GM12878 (cell line): ENCODE measurements at regions not wholly inside any gene's neighbourhood (a gene's known extent, or its start where the extent isn't known, plus 50 kb on each side); places are given as distances from the start of the nearest gene placed in this dataset.

Experiments
- ATAC-seq: fragments of 200-7000 bp; cut with Tn5 transposase; 3 replicates; pipeline ENCODE4 v1.9.1; 2020; ENCODE audit warnings: mild to moderate bottlenecking, moderate library complexity
- BruUV-seq: library from RNA; stranded (reverse); fragments of 400-500 nt; replicated peaks from 2 replicates; lab custom pipeline; 2021; lab: Mats Ljungman, UMichigan
- CTCF ChIA-PET: fragments of 300-600 bp; sonication (Branson Sonifier 250); formaldehyde crosslinking; extraction: SDS; loops from one replicate; lab custom pipeline; 2021; ENCODE audit warnings: inconsistent platforms; lab: Yijun Ruan, JAX
- POLR2A ChIA-PET: fragments of 350-600 bp; formaldehyde crosslinking; extraction: SDS; loops from one replicate; lab custom pipeline; 2021; ENCODE audit warnings: inconsistent platforms; lab: Charles Lee
- RAD21 ChIA-PET: fragments of 300-600 bp; sonication (Branson Sonifier 250); formaldehyde crosslinking; loops from one replicate; lab custom pipeline; 2023; ENCODE audit warnings: antibody characterized with exemption; ENCODE audit not compliant: unreplicated experiment; lab: Charles Lee
- SMC1A ChIA-PET: fragments of 300-600 bp; sonication (Branson Sonifier 250); formaldehyde crosslinking; loops from one replicate; lab custom pipeline; 2023; ENCODE audit not compliant: unreplicated experiment, uncharacterized antibody; lab: Charles Lee
- DNase-seq: peaks from one replicate; pipeline ENCODE4 v3.0.0-alpha.2; 2011; ENCODE audit warnings: low read depth, low spot score
- FAIRE-seq: peaks from 3 replicates; lab custom pipeline; 2011; peaks lifted over from hg19 to GRCh38; lab: Jason Lieb, UNC
- H2AFZ ChIP-seq: 2 replicates; pipeline ENCODE4 v1.6.0; 2011; ENCODE audit warnings: low read depth, low read length, control low read depth; ENCODE audit not compliant: control insufficient read depth
- H3K27ac ChIP-seq: 2 replicates; pipeline ENCODE4 v1.5.1; 2011; ENCODE audit warnings: control low read depth; ENCODE audit not compliant: control insufficient read depth, insufficient read depth
- H3K27me3 ChIP-seq, 2 experiments: replicated peaks in 1 of 2; 2 replicates each; pipeline versions ENCODE4 v1.6.0 to v1.6.1; 2011; ENCODE audit warnings: low read length in 1 of 2; ENCODE audit not compliant: control insufficient read depth in 2 of 2, insufficient read depth in 2 of 2
- H3K36me3 ChIP-seq, 2 experiments: 2 replicates each; pipeline ENCODE4 v1.5.1; 2011; ENCODE audit warnings: low read length in 1 of 2; ENCODE audit not compliant: control insufficient read depth in 2 of 2, insufficient read depth in 2 of 2
- H3K4me1 ChIP-seq: 2 replicates; pipeline ENCODE4 v1.6.1; 2011; ENCODE audit warnings: mild to moderate bottlenecking, low read length, moderate library complexity, mixed read lengths; ENCODE audit not compliant: control insufficient read depth, insufficient read depth
- H3K4me2 ChIP-seq: 2 replicates; pipeline ENCODE4 v1.6.0; 2011; ENCODE audit warnings: control low read depth; ENCODE audit not compliant: control insufficient read depth, insufficient read depth
- H3K4me3 ChIP-seq: fragments of 200-600 bp; sonication (generic); 2 replicates; pipeline ENCODE4 v1.5.1; 2016
- H3K79me2 ChIP-seq: 2 replicates; pipeline ENCODE4 v1.6.0; 2011; ENCODE audit warnings: low read length; ENCODE audit not compliant: control insufficient read depth, insufficient read depth
- H3K9ac ChIP-seq: 2 replicates; pipeline ENCODE4 v1.8.0; 2011; ENCODE audit warnings: low read length, control low read depth, mixed read lengths; ENCODE audit not compliant: control insufficient read depth, insufficient read depth
- H3K9me3 ChIP-seq: replicated peaks from 3 replicates; pipeline ENCODE4 v1.5.1; 2011; ENCODE audit warnings: mild to moderate bottlenecking, low read length; ENCODE audit not compliant: control insufficient read depth, insufficient read depth
- H4K20me1 ChIP-seq: 2 replicates; pipeline ENCODE4 v1.6.0; 2011; ENCODE audit not compliant: control insufficient read depth, insufficient read depth
- CHD2 ChIP-seq: IDR thresholded peaks from 2 replicates; pipeline ENCODE4 v1.6.1; 2011; ENCODE audit warnings: low read depth, low read length, improper control_type of control experiment, borderline replicate concordance
- FOXM1 ChIP-seq: IDR thresholded peaks from 2 replicates; pipeline ENCODE4 v1.6.1; 2012; ENCODE audit warnings: low read depth, mild to moderate bottlenecking, inconsistent platforms, low read length, moderate library complexity
- HCFC1 ChIP-seq: fragments of 150-350 bp; IDR thresholded peaks from 2 replicates; pipeline ENCODE4 v1.6.1; 2014; ENCODE audit warnings: low read length
- HDGF ChIP-seq: fragments of 450-650 bp; IDR thresholded peaks from 2 replicates; pipeline ENCODE4 v1.6.1; 2016; ENCODE audit warnings: antibody characterized with exemption
- KLF5 ChIP-seq: fragments of 450-650 bp; IDR thresholded peaks from 2 replicates; pipeline ENCODE4 v1.6.1; 2014; ENCODE audit warnings: mild to moderate bottlenecking; ENCODE audit not compliant: partially characterized antibody
- NFXL1 ChIP-seq: fragments of 450-650 bp; IDR thresholded peaks from 2 replicates; pipeline ENCODE4 v1.6.1; 2017; ENCODE audit warnings: antibody characterized with exemption, mild to moderate bottlenecking, borderline replicate concordance
- PAX5 ChIP-seq: IDR thresholded peaks from 2 replicates; pipeline ENCODE4 v1.6.1; 2011; ENCODE audit warnings: low read depth, low read length, borderline replicate concordance
- PML ChIP-seq: IDR thresholded peaks from 2 replicates; pipeline ENCODE4 v1.6.1; 2012; ENCODE audit warnings: low read length, inconsistent platforms
- POLR2A ChIP-seq: IDR thresholded peaks from 2 replicates; pipeline ENCODE4 v1.6.1; 2011; ENCODE audit warnings: low read depth, mild to moderate bottlenecking, low read length
- STAT1 ChIP-seq: fragments of 450-650 bp; conservative IDR thresholded peaks from 2 replicates; pipeline ENCODE4 v1.6.1; 2014; ENCODE audit warnings: antibody characterized with exemption, mild to moderate bottlenecking
- WGBS: methylation state at CpG from one replicate; pipeline ENCODE4 v1.1.6; 2016; ENCODE audit warnings: low lambda C conversion rate; ENCODE audit not compliant: insufficient replicate concordance, insufficient coverage; ENCODE audit errors: missing lambda C conversion rate; 5-methylcytosine and 5-hydroxymethylcytosine counted together
- in situ Hi-C: fragments of 300-500 bp; cut with MboI; formaldehyde crosslinking; loops from 9 replicates; pipeline ENCODE4 v1.14.3; 2018; ENCODE audit warnings: mixed read lengths
- intact Hi-C: fragments of 100-400 bp; cut with micrococcal nuclease; formaldehyde crosslinking; loops from one replicate; pipeline ENCODE4 v1.14.2; 2022; ENCODE audit not compliant: unreplicated experiment
- TF ChIP-seq, protein P1 (sequence below): IDR thresholded peaks from 2 replicates; pipeline ENCODE4 v1.6.1; 2011; ENCODE audit warnings: low read depth, mild to moderate bottlenecking, low read length, moderate library complexity, borderline replicate concordance; ENCODE audit errors: extremely low read depth

DNA sequence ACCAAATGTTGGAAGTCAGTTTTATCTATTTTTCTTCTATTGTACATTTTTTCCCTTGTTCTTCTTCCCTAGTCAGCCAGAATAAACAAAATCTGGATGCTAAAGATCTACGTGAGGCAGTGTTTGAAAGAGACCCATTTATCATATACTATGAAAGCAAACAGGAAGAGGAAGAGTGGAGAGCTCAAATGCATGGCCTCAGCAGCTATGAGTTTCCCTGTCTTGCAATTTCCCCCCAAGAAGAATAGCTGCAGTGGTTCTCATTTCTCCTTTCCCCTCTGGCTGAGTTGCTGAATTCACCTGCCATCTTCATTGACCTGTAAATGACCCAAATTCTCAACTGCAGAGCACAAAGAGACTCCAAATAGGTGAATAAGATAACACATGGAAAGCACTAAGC, 347.1 kb upstream of the NRP1 start:
- no peaks in the 10 kb centered on the region for H3K79me2 ChIP-seq
- no peaks in the 10 kb centered on the region for H4K20me1 ChIP-seq
- H3K27me3 ChIP-seq, result no peaks in the 10 kb centered on the region
- intact Hi-C loops, result no loop called here
- FAIRE-seq (no peak), ATAC-seq (no peak), DNase-seq (no peak)
- H3K9me3 ChIP-seq, result no peaks in the 10 kb centered on the region
- ChIA-PET CTCF (interaction anchor here (1.2 kb wide), 1 partner anchor 23 kb away, joined by 3 read pairs; no protein-coding TSS in a partner anchor), SMC1A (interaction anchor here (1.1 to 2.3 kb wide), 4 partner anchors 14 to 69 kb away, joined by 3 to 6 read pairs (median 4); no protein-coding TSS in a partner anchor), POLR2A (no interaction called here), RAD21 (no interaction called here)
- WGBS, result 0% methylated on average over 1 of the region's 1 CpG
- H3K9ac ChIP-seq, result no peak overlapping the region
- BruUV-seq, result no TSS peak
- in situ Hi-C loops, result no loop called here
- H3K4me2 ChIP-seq, result no peak overlapping the region
- no peaks in the 10 kb centered on the region for H3K36me3 ChIP-seq
- no peak overlapping the region for H2AFZ ChIP-seq
- no peak overlapping the region for H3K27ac ChIP-seq
- no peaks in the 10 kb centered on the region for H3K4me1 ChIP-seq
- H3K4me3 ChIP-seq, result no peak overlapping the region
- TF ChIP-seq POLR2A (no peak), CHD2 (no peak), KLF5 (no peak), HCFC1 (no peak), NFXL1 (no peak), PAX5 (no peak), FOXM1 (no peak), STAT1 (no peak), PML (no peak), HDGF (no peak)
- TF ChIP-seq, protein P1, sequence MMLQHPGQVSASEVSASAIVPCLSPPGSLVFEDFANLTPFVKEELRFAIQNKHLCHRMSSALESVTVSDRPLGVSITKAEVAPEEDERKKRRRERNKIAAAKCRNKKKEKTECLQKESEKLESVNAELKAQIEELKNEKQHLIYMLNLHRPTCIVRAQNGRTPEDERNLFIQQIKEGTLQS, result no peak
